GM23338 (cell line): ENCODE measurements at regions not wholly inside any gene's neighbourhood (a gene's known extent, or its start where the extent isn't known, plus 50 kb on each side); places are given as distances from the start of the nearest gene placed in this dataset.

Experiments
- ATAC-seq: fragments of 200-7000 bp; cut with Tn5 transposase; 3 replicates; pipeline ENCODE4 v1.9.1; 2020
- DNase-seq: peaks from one replicate; pipeline ENCODE4 v3.0.0-alpha.2; 2015; ENCODE audit warnings: low spot score
- H2AFZ ChIP-seq: fragments of 200-600 bp; sonication (generic); 2 replicates; pipeline ENCODE4 v1.8.0; 2016; ENCODE audit warnings: antibody characterized with exemption, mild to moderate bottlenecking, moderate library complexity
- H3F3A ChIP-seq: fragments of 200-600 bp; sonication (generic); replicated peaks from 2 replicates; pipeline ENCODE4 v1.8.0; 2017; ENCODE audit warnings: antibody characterized with exemption, mixed run types, low read depth
- H3K27ac ChIP-seq: fragments of 200-600 bp; sonication (generic); 2 replicates; pipeline ENCODE4 v1.6.1; 2016; ENCODE audit warnings: low read depth
- H3K27me3 ChIP-seq: fragments of 200-600 bp; sonication (generic); 2 replicates; pipeline ENCODE4 v1.8.0; 2016; ENCODE audit warnings: mild to moderate bottlenecking, mixed run types, moderate library complexity; ENCODE audit not compliant: insufficient read depth
- H3K36me3 ChIP-seq: fragments of 200-600 bp; sonication (generic); 2 replicates; pipeline ENCODE4 v1.8.0; 2016; ENCODE audit warnings: mild to moderate bottlenecking; ENCODE audit not compliant: insufficient read depth
- H3K4me1 ChIP-seq: fragments of 200-600 bp; sonication (generic); 2 replicates; pipeline ENCODE4 v1.8.0; 2016; ENCODE audit warnings: mild to moderate bottlenecking, moderate library complexity; ENCODE audit not compliant: insufficient read depth
- H3K4me2 ChIP-seq: fragments of 200-600 bp; sonication (generic); 2 replicates; pipeline ENCODE4 v1.7.1; 2017; ENCODE audit warnings: mixed run types
- H3K4me3 ChIP-seq: fragments of 200-600 bp; sonication (generic); 2 replicates; pipeline ENCODE4 v1.6.1; 2016; ENCODE audit warnings: mixed run types
- H3K79me2 ChIP-seq: fragments of 200-600 bp; sonication (generic); replicated peaks from 2 replicates; pipeline ENCODE4 v1.8.0; 2017; ENCODE audit warnings: mild to moderate bottlenecking; ENCODE audit not compliant: insufficient read depth
- H3K9me2 ChIP-seq: fragments of 200-600 bp; sonication (generic); 2 replicates; pipeline ENCODE4 v1.8.0; 2017; ENCODE audit not compliant: insufficient read depth
- H4K20me1 ChIP-seq: fragments of 200-600 bp; sonication (generic); replicated peaks from 2 replicates; pipeline ENCODE4 v1.8.0; 2017; ENCODE audit warnings: mild to moderate bottlenecking; ENCODE audit not compliant: insufficient read depth
- H3K27ac Mint-ChIP-seq: 2 replicates; pipeline ENCODE4 v1.8.0; 2020; ENCODE audit warnings: inconsistent platforms, mild to moderate bottlenecking, moderate library complexity, mixed read lengths
- H3K27me3 Mint-ChIP-seq: 3 replicates; pipeline ENCODE4 v1.8.0; 2022; ENCODE audit warnings: low read depth, mild to moderate bottlenecking, moderate library complexity, mixed read lengths, inconsistent platforms; ENCODE audit not compliant: insufficient read depth, poor library complexity
- H3K36me3 Mint-ChIP-seq: 3 replicates; pipeline ENCODE4 v1.8.0; 2021; ENCODE audit warnings: low read depth, mild to moderate bottlenecking, inconsistent platforms, moderate library complexity, mixed read lengths
- H3K4me1 Mint-ChIP-seq: 3 replicates; pipeline ENCODE4 v1.8.0; 2020; ENCODE audit warnings: mild to moderate bottlenecking, inconsistent platforms, mixed read lengths
- H3K4me3 Mint-ChIP-seq: 3 replicates; pipeline ENCODE4 v1.8.0; 2021; ENCODE audit warnings: moderate library complexity, mild to moderate bottlenecking, inconsistent platforms, mixed read lengths
- H3K9me3 Mint-ChIP-seq: 3 replicates; pipeline ENCODE4 v1.8.0; 2020; ENCODE audit warnings: moderate library complexity, mild to moderate bottlenecking, inconsistent platforms, mixed read lengths
- CREB1 ChIP-seq: fragments of 250-450 bp; sonication (Bioruptor Pico); IDR thresholded peaks from 2 replicates; pipeline ENCODE4 v1.5.0; 2020; ENCODE audit warnings: low read depth, mild to moderate bottlenecking, moderate library complexity
- EZH2 ChIP-seq: fragments of 200-600 bp; sonication (generic); IDR thresholded peaks from one replicate; pipeline ENCODE4 v1.8.0; 2017; ENCODE audit warnings: antibody characterized with exemption, mild to moderate bottlenecking, low read depth; ENCODE audit not compliant: unreplicated experiment
- EZH2phosphoT487 ChIP-seq: fragments of 200-600 bp; sonication (generic); IDR thresholded peaks from one replicate; pipeline ENCODE4 v1.8.1; 2018; ENCODE audit warnings: antibody characterized with exemption; ENCODE audit not compliant: unreplicated experiment
- JUNB ChIP-seq: IDR thresholded peaks from one replicate; pipeline ENCODE4 v1.6.1; 2016; ENCODE audit warnings: antibody characterized with exemption; ENCODE audit not compliant: unreplicated experiment
- NANOG ChIP-seq: IDR thresholded peaks from 2 replicates; pipeline ENCODE4 v1.6.1; 2016; ENCODE audit warnings: antibody characterized with exemption, borderline replicate concordance
- POLR2AphosphoS5 ChIP-seq: IDR thresholded peaks from 2 replicates; pipeline ENCODE4 v1.6.1; 2016; ENCODE audit warnings: antibody characterized with exemption, low read depth
- STAT1 ChIP-seq: IDR thresholded peaks from one replicate; pipeline ENCODE4 v1.6.1; 2016; ENCODE audit warnings: antibody characterized with exemption; ENCODE audit not compliant: unreplicated experiment
- ZNF114 ChIP-seq: fragments of 250-450 bp; sonication (Bioruptor Pico); IDR thresholded peaks from 2 replicates; pipeline ENCODE4 v1.5.0; 2020; ENCODE audit warnings: mild to moderate bottlenecking, moderate library complexity
- ZNF331 ChIP-seq: fragments of 250-450 bp; sonication (Bioruptor Pico); IDR thresholded peaks from 2 replicates; pipeline ENCODE4 v1.5.0; 2020; ENCODE audit warnings: low read depth, mild to moderate bottlenecking, moderate library complexity
- TF ChIP-seq, protein P1 (sequence below): IDR thresholded peaks from one replicate; pipeline ENCODE4 v1.6.1; 2018; ENCODE audit warnings: antibody characterized with exemption; ENCODE audit not compliant: unreplicated experiment
- TF ChIP-seq, protein P2 (sequence below), 2 experiments: fragments of 200-600 bp in 1 of 2; sonication (generic) in 1 of 2; conservative IDR thresholded peaks; 2 replicates each; pipeline versions ENCODE4 v1.5.1 to v1.6.1; 2016 to 2017; ENCODE audit warnings: antibody characterized with exemption in 2 of 2, low read depth in 2 of 2, mild to moderate bottlenecking in 2 of 2, moderate library complexity in 1 of 2
- TF ChIP-seq, protein P3 (sequence below): IDR thresholded peaks from 2 replicates; pipeline ENCODE4 v1.6.1; 2016; ENCODE audit warnings: antibody characterized with exemption

DNA sequence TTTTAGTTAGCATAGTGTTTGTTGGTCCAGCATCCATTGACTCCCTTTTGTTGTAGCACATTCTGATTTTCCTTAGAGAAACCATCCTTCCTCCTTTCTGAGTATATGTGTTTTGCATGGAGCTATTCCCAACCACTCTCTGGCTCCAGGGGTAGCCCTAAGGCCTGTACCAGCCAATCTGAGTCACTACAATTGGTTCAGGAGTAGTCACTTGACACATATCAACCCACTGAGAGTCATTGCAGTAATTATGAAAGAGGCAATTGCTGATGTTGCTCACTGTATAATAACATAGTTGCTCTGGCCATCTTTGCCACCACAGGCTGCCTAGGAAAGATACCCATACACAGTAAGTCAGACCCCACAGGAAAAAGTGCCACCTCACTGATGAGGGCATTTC is 71.2 kb upstream of the GRID2 start (continued):
- TF ChIP-seq, protein P1, sequence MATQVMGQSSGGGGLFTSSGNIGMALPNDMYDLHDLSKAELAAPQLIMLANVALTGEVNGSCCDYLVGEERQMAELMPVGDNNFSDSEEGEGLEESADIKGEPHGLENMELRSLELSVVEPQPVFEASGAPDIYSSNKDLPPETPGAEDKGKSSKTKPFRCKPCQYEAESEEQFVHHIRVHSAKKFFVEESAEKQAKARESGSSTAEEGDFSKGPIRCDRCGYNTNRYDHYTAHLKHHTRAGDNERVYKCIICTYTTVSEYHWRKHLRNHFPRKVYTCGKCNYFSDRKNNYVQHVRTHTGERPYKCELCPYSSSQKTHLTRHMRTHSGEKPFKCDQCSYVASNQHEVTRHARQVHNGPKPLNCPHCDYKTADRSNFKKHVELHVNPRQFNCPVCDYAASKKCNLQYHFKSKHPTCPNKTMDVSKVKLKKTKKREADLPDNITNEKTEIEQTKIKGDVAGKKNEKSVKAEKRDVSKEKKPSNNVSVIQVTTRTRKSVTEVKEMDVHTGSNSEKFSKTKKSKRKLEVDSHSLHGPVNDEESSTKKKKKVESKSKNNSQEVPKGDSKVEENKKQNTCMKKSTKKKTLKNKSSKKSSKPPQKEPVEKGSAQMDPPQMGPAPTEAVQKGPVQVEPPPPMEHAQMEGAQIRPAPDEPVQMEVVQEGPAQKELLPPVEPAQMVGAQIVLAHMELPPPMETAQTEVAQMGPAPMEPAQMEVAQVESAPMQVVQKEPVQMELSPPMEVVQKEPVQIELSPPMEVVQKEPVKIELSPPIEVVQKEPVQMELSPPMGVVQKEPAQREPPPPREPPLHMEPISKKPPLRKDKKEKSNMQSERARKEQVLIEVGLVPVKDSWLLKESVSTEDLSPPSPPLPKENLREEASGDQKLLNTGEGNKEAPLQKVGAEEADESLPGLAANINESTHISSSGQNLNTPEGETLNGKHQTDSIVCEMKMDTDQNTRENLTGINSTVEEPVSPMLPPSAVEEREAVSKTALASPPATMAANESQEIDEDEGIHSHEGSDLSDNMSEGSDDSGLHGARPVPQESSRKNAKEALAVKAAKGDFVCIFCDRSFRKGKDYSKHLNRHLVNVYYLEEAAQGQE = no peak
- TF ChIP-seq EZH2phosphoT487 (no peak), CREB1 (CRISPR knock-in tag) (no peak), NANOG (no peak), ZNF114 (CRISPR knock-in tag) (no peak), JUNB (no peak), ZNF331 (CRISPR knock-in tag) (no peak)
- TF ChIP-seq, protein P2, sequence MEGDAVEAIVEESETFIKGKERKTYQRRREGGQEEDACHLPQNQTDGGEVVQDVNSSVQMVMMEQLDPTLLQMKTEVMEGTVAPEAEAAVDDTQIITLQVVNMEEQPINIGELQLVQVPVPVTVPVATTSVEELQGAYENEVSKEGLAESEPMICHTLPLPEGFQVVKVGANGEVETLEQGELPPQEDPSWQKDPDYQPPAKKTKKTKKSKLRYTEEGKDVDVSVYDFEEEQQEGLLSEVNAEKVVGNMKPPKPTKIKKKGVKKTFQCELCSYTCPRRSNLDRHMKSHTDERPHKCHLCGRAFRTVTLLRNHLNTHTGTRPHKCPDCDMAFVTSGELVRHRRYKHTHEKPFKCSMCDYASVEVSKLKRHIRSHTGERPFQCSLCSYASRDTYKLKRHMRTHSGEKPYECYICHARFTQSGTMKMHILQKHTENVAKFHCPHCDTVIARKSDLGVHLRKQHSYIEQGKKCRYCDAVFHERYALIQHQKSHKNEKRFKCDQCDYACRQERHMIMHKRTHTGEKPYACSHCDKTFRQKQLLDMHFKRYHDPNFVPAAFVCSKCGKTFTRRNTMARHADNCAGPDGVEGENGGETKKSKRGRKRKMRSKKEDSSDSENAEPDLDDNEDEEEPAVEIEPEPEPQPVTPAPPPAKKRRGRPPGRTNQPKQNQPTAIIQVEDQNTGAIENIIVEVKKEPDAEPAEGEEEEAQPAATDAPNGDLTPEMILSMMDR (conservative IDR thresholded peaks at IDR 0.05; ENCODE audit: low read depth in 2 of 2) = no peak

DNA sequence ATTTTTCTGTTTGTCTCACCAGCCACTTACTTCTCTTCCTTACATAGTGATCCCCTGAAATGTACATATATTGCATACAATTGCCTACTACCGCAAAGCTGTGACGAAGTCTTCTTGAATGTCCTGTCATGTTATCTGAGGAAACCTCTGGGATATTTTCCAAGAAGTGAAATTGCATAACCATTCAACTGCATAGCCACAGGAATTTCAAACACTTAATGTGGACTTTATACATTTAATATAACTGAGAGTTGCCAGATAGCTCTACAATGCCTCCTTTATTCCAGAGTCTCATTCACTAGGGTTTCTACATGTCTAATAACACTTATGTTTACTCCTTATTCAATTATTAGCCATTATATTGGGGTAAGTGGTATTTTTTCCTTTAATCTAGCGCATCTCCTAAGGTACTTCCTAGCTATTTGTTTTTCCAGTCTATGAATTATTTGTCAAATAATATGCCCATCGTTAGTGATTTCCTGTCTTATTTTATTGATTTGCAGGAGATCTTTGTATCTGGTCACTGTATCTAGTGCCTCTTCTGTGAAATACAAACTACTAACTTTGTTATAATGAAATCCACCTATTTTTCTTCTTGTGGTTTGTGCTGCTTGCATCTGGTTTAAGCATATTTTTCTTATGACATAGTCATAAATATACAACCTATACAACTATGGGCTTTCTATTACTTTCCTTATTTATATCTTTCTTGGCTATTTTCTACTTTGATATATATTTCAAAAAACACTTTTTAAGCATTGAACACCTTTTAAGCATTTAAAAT is 69.2 kb upstream of the GRID2 start:
- Histone ChIP-seq H3K27ac (no peak overlapping the region), H3K4me2 (no peak overlapping the region), H3K9me2 (no peaks in the 10 kb centered on the region), H3K27me3 (peaks cover 35% of the 10 kb centered on the region), H3K4me3 (no peak overlapping the region), H4K20me1 (no peaks in the 10 kb centered on the region), H3K79me2 (no peaks in the 10 kb centered on the region), H3K36me3 (no peaks in the 10 kb centered on the region), H3K4me1 (no peaks in the 10 kb centered on the region), H2AFZ (no peak overlapping the region), H3F3A (no peaks in the 10 kb centered on the region)
- ATAC-seq (no peak), DNase-seq (no peak)
- Mint-ChIP-seq H3K4me3 (no peak overlapping the region), H3K36me3 (peaks cover 5% of the 10 kb centered on the region), H3K4me1 (peaks cover 7% of the 10 kb centered on the region), H3K9me3 (peaks cover 4% of the 10 kb centered on the region), H3K27me3 (peaks cover 3% of the 10 kb centered on the region), H3K27ac (no peak overlapping the region)
- TF ChIP-seq, protein P1 = no peak
- no peak for TF ChIP-seq EZH2
- TF ChIP-seq STAT1 = no peak
- no peak for TF ChIP-seq ZNF331 (CRISPR knock-in tag)
- TF ChIP-seq EZH2phosphoT487 = no peak
- no peak for TF ChIP-seq JUNB
- no peak for TF ChIP-seq ZNF114 (CRISPR knock-in tag)
- TF ChIP-seq POLR2AphosphoS5 = no peak
- TF ChIP-seq NANOG = no peak
- TF ChIP-seq, protein P3, sequence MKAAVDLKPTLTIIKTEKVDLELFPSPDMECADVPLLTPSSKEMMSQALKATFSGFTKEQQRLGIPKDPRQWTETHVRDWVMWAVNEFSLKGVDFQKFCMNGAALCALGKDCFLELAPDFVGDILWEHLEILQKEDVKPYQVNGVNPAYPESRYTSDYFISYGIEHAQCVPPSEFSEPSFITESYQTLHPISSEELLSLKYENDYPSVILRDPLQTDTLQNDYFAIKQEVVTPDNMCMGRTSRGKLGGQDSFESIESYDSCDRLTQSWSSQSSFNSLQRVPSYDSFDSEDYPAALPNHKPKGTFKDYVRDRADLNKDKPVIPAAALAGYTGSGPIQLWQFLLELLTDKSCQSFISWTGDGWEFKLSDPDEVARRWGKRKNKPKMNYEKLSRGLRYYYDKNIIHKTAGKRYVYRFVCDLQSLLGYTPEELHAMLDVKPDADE = no peak
- TF ChIP-seq, protein P2 (conservative IDR thresholded peaks at IDR 0.05; ENCODE audit: low read depth in 2 of 2) = no peak
